Right lobe of liver (tissue), 4 donors: ENCODE measurements at regions not wholly inside any gene's neighbourhood (a gene's known extent, or its start where the extent isn't known, plus 50 kb on each side); places are given as distances from the start of the nearest gene placed in this dataset.

Experiments used
- POLR2A ChIP-seq: fragments of 450-650 bp; IDR thresholded peaks from one replicate; pipeline ENCODE4 v1.6.1; 2017; ENCODE audit warnings: antibody characterized with exemption, mild to moderate bottlenecking
- TF ChIP-seq, protein P1 (sequence below), 4 donors: fragments of 200-600 bp in 3 of 4; fragments of 450-650 bp in 1 of 4; IDR thresholded peaks; one replicate each; pipeline versions ENCODE4 v1.5.1 to v1.8.0; 2016 to 2022; ENCODE audit warnings: antibody characterized with exemption in 4 of 4, mild to moderate bottlenecking in 2 of 4
- donor health status: DM: no; HTN: no; CAD: no.
- donor health status: DM: no; HTN: no; CAD: no.
- donor health status: DM: no; HTN: yes; CAD: no.

DNA sequence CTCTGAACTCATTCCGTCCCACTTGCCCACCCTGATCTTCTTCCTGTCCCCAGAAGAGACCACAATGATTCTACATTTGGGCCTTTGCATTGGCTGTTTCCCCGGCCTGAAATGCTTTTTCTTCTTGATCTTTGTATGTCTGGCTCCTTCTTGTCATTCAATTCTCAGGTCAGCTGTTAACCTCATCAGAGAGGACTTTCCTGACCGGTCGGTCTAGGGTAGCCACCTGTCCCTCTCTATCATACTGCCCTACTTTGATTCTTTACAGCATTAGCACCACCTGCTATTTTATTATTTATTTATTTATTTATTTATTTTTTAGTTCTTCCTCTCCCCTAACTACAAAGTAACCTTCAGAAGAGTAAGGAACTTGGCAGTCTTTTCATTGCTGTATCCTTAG, 84.3 kb downstream of the DYRK2 start:
- TF ChIP-seq, protein P1, sequence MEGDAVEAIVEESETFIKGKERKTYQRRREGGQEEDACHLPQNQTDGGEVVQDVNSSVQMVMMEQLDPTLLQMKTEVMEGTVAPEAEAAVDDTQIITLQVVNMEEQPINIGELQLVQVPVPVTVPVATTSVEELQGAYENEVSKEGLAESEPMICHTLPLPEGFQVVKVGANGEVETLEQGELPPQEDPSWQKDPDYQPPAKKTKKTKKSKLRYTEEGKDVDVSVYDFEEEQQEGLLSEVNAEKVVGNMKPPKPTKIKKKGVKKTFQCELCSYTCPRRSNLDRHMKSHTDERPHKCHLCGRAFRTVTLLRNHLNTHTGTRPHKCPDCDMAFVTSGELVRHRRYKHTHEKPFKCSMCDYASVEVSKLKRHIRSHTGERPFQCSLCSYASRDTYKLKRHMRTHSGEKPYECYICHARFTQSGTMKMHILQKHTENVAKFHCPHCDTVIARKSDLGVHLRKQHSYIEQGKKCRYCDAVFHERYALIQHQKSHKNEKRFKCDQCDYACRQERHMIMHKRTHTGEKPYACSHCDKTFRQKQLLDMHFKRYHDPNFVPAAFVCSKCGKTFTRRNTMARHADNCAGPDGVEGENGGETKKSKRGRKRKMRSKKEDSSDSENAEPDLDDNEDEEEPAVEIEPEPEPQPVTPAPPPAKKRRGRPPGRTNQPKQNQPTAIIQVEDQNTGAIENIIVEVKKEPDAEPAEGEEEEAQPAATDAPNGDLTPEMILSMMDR (IDR thresholded peaks at IDR 0.05): no peak
- TF ChIP-seq POLR2A: no peak
